D721Med (cell line): ENCODE measurements at regions not wholly inside any gene's neighbourhood (a gene's known extent, or its start where the extent isn't known, plus 50 kb on each side); places are given as distances from the start of the nearest gene placed in this dataset.

Source experiments
- DNase-seq: peaks from one replicate; pipeline ENCODE4 v3.0.0; 2011; ENCODE audit warnings: low spot score; ENCODE audit not compliant: insufficient read length
- FAIRE-seq: peaks from 2 replicates; lab custom pipeline; 2011; peaks lifted over from hg19 to GRCh38; lab: Jason Lieb, UNC
- TF ChIP-seq, protein P1 (sequence below): IDR thresholded peaks from 2 replicates; pipeline ENCODE4 v1.5.1; 2012; ENCODE audit warnings: mild to moderate bottlenecking, control low read depth; ENCODE audit not compliant: insufficient read depth; ENCODE audit errors: missing control alignments

DNA sequence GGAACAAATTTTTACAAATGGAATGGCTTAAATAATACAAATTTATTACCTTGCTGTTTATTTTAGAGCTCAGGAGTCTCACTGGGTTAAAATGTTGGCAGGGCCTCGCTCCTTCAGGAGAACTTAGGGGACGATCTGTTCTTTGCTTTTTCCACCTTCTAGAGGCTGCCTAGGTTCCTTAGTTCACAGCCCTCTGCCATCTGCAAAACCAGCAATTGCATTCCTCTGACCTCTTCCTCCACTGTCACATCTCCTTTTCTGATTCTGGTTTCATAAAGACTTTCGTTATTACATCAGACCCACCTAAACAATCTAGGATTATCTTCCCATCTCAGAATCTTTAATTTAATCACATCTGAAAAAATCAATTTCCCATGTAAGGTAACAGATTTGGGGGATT, 249.6 kb upstream of the SPRY2 start:
- TF ChIP-seq, protein P1, sequence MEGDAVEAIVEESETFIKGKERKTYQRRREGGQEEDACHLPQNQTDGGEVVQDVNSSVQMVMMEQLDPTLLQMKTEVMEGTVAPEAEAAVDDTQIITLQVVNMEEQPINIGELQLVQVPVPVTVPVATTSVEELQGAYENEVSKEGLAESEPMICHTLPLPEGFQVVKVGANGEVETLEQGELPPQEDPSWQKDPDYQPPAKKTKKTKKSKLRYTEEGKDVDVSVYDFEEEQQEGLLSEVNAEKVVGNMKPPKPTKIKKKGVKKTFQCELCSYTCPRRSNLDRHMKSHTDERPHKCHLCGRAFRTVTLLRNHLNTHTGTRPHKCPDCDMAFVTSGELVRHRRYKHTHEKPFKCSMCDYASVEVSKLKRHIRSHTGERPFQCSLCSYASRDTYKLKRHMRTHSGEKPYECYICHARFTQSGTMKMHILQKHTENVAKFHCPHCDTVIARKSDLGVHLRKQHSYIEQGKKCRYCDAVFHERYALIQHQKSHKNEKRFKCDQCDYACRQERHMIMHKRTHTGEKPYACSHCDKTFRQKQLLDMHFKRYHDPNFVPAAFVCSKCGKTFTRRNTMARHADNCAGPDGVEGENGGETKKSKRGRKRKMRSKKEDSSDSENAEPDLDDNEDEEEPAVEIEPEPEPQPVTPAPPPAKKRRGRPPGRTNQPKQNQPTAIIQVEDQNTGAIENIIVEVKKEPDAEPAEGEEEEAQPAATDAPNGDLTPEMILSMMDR: no peak
- DNase-seq: no peak
- FAIRE-seq: no peak

DNA sequence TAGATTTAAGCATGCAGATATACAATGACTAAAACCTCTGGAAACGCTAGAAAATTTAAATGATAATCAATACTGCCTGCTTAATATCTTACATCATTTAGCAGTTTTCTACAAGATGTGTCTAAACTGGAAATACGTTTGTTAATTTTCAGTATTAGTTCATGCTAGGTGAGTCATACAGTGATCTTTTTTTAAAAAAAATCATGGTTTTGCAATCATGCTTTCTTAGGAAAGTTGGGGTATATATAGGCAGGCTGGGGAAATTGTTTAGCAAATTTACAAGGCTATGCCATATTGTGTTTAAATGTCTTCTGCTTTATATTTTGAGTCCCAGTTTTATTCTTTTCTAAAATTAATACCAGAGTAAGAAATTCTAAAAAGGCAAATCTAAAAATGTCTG, 245.4 kb upstream of the SPRY2 start:
- DNase-seq (no peak), FAIRE-seq (no peak)
- TF ChIP-seq, protein P1: no peak

DNA sequence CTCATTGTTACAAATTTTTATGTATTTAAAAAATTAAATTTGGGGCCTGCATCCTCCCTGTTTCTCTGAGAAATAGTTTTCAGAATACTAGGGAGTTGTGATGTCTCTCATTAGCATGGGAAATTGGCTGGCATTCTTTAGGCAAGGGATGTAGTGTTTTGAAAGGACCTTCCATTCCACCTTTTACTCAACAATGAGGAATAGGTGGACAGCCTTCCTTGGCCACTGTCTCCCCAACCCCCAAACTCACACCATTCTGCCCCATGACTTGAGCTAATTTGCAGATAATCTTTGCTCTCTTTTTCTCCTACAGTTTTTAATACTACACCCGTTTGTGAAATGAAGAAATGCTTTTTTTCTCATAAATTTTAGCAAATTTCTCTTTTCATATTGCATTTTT, 244.6 kb upstream of the SPRY2 start:
- FAIRE-seq: no peak
- no peak for DNase-seq
- TF ChIP-seq, protein P1: no peak

DNA sequence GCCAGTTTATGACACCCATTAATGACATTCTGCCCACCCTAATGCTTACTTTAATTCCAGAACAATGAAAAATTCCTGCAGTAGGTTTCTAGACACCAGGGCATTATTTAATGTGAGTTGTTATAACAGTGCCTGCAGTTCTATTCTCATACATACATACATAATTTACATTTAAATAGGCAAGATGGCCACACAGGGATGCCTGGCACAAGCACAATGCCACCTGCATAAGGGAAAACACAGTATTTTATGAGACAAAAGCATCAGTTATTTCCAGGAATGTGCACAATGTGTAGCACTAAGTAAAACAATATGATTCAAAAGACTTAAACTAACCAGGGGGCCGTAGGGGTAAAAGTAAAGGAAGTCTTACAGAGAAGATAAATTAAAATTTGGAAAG, 243.9 kb upstream of the SPRY2 start:
- TF ChIP-seq, protein P1: no peak
- no peak for DNase-seq
- FAIRE-seq: no peak

DNA sequence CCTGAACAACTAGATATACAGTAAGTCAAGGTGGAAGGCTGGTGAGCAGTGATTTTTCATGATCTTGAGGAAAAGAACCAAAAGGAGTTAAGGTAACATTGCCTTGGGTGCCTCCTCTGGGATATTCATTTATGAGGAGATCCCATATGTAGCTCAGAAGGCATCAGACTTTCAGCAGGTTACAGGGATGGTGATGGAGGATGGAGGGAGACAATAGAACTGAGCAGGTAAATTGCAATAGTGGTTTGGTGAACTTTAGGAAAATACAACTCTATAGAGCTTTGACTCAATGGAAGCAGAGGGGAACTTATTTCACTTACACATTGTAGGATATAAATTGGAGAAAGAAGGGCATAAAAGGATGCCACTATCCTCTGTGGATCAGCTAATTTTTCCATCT, 243.4 kb upstream of the SPRY2 start:
- DNase-seq (no peak), FAIRE-seq (no peak)
- TF ChIP-seq, protein P1: no peak

DNA sequence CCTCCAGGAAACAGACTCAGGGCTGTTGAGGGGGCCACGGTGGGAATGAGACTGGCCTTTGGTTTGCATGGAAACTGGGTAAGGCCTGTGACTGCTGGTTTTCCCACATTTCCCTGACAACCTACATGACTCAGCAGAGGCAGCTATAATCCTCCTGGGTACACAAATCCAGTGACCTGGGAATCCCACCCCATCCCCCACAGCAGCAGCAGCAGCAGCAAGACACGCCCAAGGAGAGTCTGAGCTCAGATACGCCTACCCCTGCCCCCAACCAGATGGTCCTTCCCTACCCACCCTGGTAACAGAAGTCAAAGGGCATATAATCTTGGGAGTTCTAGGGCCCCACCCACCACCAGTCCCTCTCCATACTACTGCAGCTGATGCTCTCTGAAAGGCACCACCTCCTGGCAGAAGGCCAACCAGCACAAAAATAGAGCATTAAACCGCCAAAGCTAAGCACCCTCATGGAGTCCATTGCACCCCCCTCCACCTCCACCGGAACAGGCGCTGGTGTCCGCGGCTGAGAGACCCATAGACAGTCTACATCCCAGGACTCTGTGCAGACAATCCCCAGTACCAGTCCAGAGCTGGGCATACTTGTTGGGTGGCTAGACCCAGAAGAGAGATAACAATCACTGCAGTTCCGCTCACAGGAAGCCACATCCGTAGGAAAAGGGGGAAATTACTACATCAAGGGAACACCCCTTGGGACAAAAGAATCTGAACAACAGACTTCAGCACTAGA, 237.2 kb upstream of the SPRY2 start:
- TF ChIP-seq, protein P1: no peak
- DNase-seq: no peak
- FAIRE-seq: no peak

DNA sequence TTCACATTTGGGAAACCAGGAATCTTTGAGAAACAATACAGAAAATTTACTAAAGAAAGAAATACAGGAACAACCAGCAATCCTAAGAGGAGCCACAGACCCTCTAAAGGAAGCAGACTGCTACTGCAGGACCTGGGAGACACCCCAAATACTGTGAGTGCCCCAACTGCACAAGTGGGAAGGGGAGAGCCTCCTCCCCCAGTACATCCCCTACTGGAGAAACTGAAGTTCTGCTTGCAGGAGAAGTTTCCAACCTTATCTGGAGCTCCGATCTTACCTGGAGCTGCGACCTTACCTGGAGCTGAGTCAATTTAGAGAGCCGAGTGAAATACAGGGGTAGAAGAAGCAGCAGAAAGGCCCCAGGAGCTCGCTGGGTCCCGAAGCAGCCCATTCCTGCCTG, 236.4 kb upstream of the SPRY2 start:
- TF ChIP-seq, protein P1: no peak
- DNase-seq (no peak), FAIRE-seq (no peak)
